ENCODE measurements at regions not wholly inside any gene's neighbourhood (a gene's known extent, or its start where the extent isn't known, plus 50 kb on each side); places are given as distances from the start of the nearest gene placed in this dataset.

- TF ChIP-seq POLR2A (IDR thresholded peaks at IDR 0.05; ENCODE audit: low read depth, low read length) (no peak), CTCF (conservative IDR thresholded peaks at IDR 0.05; ENCODE audit: low read depth, low read length) (no peak), RFX5 (IDR thresholded peaks at IDR 0.05; ENCODE audit: low read depth, low read length) (no peak), BHLHE40 (IDR thresholded peaks at IDR 0.05; ENCODE audit: low read depth, low read length) (0 out of 2 replicates have a peak, but pooled peaks have one; percentile 43), ELK1 (IDR thresholded peaks at IDR 0.05; ENCODE audit: borderline replicate concordance, low read depth, low read length) (no peak), USF2 (IDR thresholded peaks at IDR 0.05; ENCODE audit: low read depth, low read length) (no peak), SMC3 (IDR thresholded peaks at IDR 0.05; ENCODE audit: low read depth, low read length) (no peak)
These were observed 367.1 kb upstream of the RIOK2 start for GRCh38 chr5:97550164-97550563.
